ENCODE measurements at regions not wholly inside any gene's neighbourhood (a gene's known extent, or its start where the extent isn't known, plus 50 kb on each side); places are given as distances from the start of the nearest gene placed in this dataset.

DNA sequence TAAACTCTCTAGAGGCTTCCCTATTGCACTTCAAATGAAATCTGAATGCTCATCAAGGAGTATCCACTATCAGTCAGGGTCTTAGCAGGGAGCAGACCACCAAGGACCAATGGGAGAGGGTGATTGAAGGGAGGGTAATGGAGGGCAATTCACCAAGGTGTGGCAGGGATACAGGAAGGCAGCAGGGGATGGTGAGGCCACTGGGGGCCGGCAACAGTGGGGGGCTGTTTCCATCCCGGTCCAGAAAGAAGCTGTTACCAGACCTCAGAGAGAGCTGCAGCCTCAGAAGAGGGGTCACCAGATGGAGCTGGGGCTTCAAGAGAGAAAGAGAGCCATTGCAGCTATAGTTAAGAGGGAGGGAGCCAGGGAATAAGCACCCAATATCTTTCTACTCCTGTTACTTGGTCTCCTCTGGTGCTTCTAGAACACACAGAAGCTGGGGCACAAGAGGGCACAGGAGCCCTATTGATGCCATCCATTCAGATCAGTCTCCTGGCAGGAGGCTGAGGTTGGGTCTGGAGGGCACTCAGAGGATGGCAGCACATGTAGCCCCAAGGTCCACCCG, 417.6 kb downstream of the PTPRU start:
- Histone ChIP-seq H3K4me3 (ENCODE audit: low read length) (no peak overlapping the region), H3K27me3 (ENCODE audit: control insufficient read depth, insufficient read depth, low read length) (no peaks in the 10 kb centered on the region), H3K9me3 (ENCODE audit: control insufficient read depth, insufficient read depth, low read length) (no peaks in the 10 kb centered on the region), H3K4me1 (ENCODE audit: control insufficient read depth, insufficient read depth, low read length) (no peaks in the 10 kb centered on the region; the same call in 1 of the 2 replicates), H3K27ac (ENCODE audit: low read length) (no peak overlapping the region), H3K36me3 (ENCODE audit: control insufficient read depth, insufficient read depth, low read length) (no peaks in the 10 kb centered on the region)
- no CpG with 5 or more reads among the region's 3 CpGs for WGBS (ENCODE audit: insufficient coverage, insufficient read length)
- no peak for DNase-seq (ENCODE audit: low read depth, low spot score)

DNA sequence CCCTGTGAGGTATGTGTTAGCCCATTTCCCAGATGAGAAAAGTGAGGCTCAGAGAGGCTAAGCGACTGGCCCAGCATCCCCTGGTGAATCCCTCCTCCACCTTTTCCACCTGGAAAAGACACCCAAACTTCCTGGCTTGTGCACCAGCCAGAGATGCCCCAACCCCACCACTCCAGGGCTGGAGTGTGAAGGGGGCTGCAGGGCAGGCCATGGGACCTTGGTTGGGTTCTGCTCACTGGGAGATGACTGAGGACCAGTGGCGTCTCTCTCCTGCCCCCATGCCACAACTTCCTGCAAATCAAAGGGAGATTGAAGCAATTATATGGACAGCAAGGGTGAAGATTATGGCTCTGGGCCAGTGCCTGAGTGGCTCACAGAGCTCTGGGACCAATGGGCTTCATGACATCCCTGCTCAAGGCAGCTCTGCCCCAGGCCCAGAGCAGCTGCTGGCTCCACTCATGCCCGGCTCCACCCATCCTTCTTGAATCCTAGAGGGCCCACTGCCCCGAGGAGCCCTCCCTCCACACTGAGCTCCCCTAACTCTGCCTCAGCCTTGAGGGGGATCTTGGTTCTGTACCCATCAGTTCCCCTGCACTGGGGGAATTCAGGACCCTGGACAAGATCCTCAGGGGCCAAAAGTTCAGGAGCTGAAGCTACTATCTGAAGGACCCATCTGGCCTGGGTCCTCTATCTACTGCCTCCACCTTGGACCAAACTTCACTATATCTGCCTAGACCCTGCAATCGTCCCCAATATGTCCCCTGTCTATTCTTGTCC, 416.9 kb downstream of the PTPRU start:
- DNase-seq (ENCODE audit: low read depth, low spot score), result no peak
- H3K27me3 ChIP-seq (ENCODE audit: control insufficient read depth, insufficient read depth, low read length), result no peaks in the 10 kb centered on the region
- no peaks in the 10 kb centered on the region for H3K36me3 ChIP-seq (ENCODE audit: control insufficient read depth, insufficient read depth, low read length)
- no CpG with 5 or more reads among the region's 5 CpGs for WGBS (ENCODE audit: insufficient coverage, insufficient read length)
- no peaks in the 10 kb centered on the region; the same call in 1 of the 2 replicates for H3K4me1 ChIP-seq (ENCODE audit: control insufficient read depth, insufficient read depth, low read length)
- no peak overlapping the region for H3K4me3 ChIP-seq (ENCODE audit: low read length)
- H3K9me3 ChIP-seq (ENCODE audit: control insufficient read depth, insufficient read depth, low read length), result no peaks in the 10 kb centered on the region
- no peak overlapping the region for H3K27ac ChIP-seq (ENCODE audit: low read length)

GRCh38 chr1:29651684-29652665, 415.7 kb downstream of the PTPRU start:
- Histone ChIP-seq H3K36me3 (ENCODE audit: control insufficient read depth, insufficient read depth, low read length) (no peaks in the 10 kb centered on the region), H3K9me3 (ENCODE audit: control insufficient read depth, insufficient read depth, low read length) (no peaks in the 10 kb centered on the region), H3K27ac (ENCODE audit: low read length) (no peak overlapping the region), H3K27me3 (ENCODE audit: control insufficient read depth, insufficient read depth, low read length) (no peaks in the 10 kb centered on the region), H3K4me3 (ENCODE audit: low read length) (no peak overlapping the region), H3K4me1 (ENCODE audit: control insufficient read depth, insufficient read depth, low read length) (no peaks in the 10 kb centered on the region; the same call in 1 of the 2 replicates)
- no peak for DNase-seq (ENCODE audit: low read depth, low spot score)
- no CpG with 5 or more reads among the region's 17 CpGs for WGBS (ENCODE audit: insufficient coverage, insufficient read length)

DNA sequence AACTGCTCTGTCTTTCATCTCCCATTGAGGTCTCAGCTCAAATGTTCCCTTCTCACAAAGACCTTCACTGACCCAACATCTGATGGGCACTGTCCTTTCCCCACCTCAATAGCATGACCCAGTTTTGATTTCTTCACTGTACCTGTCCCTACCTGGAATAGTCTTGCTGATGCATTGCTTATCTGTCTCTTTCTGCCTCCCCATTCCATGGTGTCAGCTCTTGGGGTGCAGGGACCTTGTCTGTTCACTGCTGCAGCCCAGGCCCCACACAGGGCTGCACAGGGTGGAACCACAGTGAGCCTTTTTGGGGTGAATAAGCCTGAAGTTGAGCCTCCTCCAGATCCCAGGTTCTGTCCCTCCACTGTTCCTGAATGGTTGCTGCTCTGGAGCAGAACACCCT, 414.9 kb downstream of the PTPRU start:
- no peak for DNase-seq (ENCODE audit: low read depth, low spot score)
- H3K4me3 ChIP-seq (ENCODE audit: low read length), result no peak overlapping the region
- no peaks in the 10 kb centered on the region for H3K9me3 ChIP-seq (ENCODE audit: control insufficient read depth, insufficient read depth, low read length)
- H3K36me3 ChIP-seq (ENCODE audit: control insufficient read depth, insufficient read depth, low read length), result no peaks in the 10 kb centered on the region
- no peak overlapping the region for H3K27ac ChIP-seq (ENCODE audit: low read length)
- no peaks in the 10 kb centered on the region; the same call in 1 of the 2 replicates for H3K4me1 ChIP-seq (ENCODE audit: control insufficient read depth, insufficient read depth, low read length)
- H3K27me3 ChIP-seq (ENCODE audit: control insufficient read depth, insufficient read depth, low read length), result no peaks in the 10 kb centered on the region

DNA sequence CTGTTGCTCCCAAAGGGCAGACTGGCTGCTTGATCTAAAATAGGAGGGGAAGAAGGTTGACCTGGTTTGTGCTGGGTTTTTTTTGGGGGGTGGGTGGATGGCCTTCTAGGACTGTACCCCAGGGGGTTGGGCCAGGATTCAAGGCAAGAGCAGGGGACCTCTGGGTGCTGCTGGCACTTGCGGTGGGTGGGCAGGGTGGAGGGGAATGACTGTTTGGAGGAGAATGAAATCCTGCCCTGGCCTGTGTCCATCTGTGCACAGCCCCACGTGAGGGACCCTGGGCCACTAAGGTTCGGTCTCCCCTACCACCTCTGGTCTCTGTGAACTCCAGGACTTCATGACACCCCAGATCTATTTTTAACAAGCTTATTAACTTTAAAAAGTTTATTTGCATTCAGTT, 414.2 kb downstream of the PTPRU start:
- H3K27me3 ChIP-seq (ENCODE audit: control insufficient read depth, insufficient read depth, low read length), result no peaks in the 10 kb centered on the region
- H3K36me3 ChIP-seq (ENCODE audit: control insufficient read depth, insufficient read depth, low read length), result no peaks in the 10 kb centered on the region
- no peak overlapping the region for H3K27ac ChIP-seq (ENCODE audit: low read length)
- DNase-seq (ENCODE audit: low read depth, low spot score), result no peak
- no CpG with 5 or more reads among the region's 3 CpGs for WGBS (ENCODE audit: insufficient coverage, insufficient read length)
- H3K9me3 ChIP-seq (ENCODE audit: control insufficient read depth, insufficient read depth, low read length), result no peaks in the 10 kb centered on the region
- H3K4me1 ChIP-seq (ENCODE audit: control insufficient read depth, insufficient read depth, low read length), result no peaks in the 10 kb centered on the region; the same call in 1 of the 2 replicates
- H3K4me3 ChIP-seq (ENCODE audit: low read length), result no peak overlapping the region

- no peaks in the 10 kb centered on the region for H3K9me3 ChIP-seq (ENCODE audit: control insufficient read depth, insufficient read depth, low read length)
Measured at GRCh38 chr1:29650041-29650400, 413.7 kb downstream of the PTPRU start.

DNA sequence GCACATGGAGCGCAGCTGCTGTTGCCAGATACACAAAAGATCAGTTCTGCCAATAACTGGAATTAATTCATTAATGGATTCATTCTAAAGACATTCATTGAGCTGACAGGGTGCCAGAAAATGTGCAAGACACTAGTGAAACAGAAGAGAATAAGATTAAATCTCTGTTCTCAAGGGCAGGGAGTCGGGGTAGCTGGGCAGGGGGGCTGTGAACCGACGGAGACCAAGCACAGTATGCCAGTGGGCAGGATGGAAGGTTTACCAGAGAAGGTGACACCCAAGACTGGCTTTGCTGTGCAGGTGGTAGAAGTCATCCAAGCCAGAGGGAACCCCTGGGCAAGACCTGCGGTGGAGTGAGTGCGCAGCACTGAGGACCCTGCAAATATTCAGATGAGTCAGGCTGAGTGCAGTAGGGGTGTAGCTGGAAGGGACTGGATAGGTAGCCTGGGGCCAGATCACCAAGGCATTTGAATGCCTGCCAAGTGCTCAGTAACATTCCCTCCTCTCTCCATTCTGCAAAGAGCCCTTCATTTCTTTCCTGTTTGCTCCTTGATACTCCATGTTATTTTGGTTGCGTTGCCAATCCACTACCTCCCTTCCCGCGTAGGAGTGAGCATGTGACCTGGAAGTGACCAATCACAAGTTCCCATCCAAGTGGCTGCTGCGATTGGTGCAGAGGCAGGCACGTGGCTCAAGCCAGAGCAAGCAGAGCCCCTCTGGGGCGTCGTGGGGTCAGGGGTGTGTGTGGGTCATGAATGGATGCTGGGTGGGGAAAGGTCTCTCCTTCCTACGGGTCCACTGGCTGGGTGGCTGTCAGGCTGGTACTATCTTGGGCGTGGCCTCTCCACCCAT, 413.1 kb downstream of the PTPRU start:
- DNase-seq (ENCODE audit: low read depth, low spot score), result no peak
- H3K4me3 ChIP-seq (ENCODE audit: low read length), result no peak overlapping the region
- no peaks in the 10 kb centered on the region for H3K9me3 ChIP-seq (ENCODE audit: control insufficient read depth, insufficient read depth, low read length)
- no peaks in the 10 kb centered on the region; the same call in 1 of the 2 replicates for H3K4me1 ChIP-seq (ENCODE audit: control insufficient read depth, insufficient read depth, low read length)
- no peak overlapping the region for H3K27ac ChIP-seq (ENCODE audit: low read length)
- H3K36me3 ChIP-seq (ENCODE audit: control insufficient read depth, insufficient read depth, low read length), result no peaks in the 10 kb centered on the region
- H3K27me3 ChIP-seq (ENCODE audit: control insufficient read depth, insufficient read depth, low read length), result no peaks in the 10 kb centered on the region
- WGBS (ENCODE audit: insufficient coverage, insufficient read length), result no CpG with 5 or more reads among the region's 15 CpGs

More at GRCh38 chr1:29650041-29650400, 413.7 kb downstream of the PTPRU start:
- Histone ChIP-seq H3K27ac (ENCODE audit: low read length) (no peak overlapping the region), H3K4me1 (ENCODE audit: control insufficient read depth, insufficient read depth, low read length) (no peaks in the 10 kb centered on the region; the same call in 1 of the 2 replicates), H3K4me3 (ENCODE audit: low read length) (no peak overlapping the region), H3K36me3 (ENCODE audit: control insufficient read depth, insufficient read depth, low read length) (no peaks in the 10 kb centered on the region), H3K27me3 (ENCODE audit: control insufficient read depth, insufficient read depth, low read length) (no peaks in the 10 kb centered on the region)
- no peak for DNase-seq (ENCODE audit: low read depth, low spot score)
- WGBS (ENCODE audit: insufficient coverage, insufficient read length), result no CpG with 5 or more reads among the region's 8 CpGs

- Histone ChIP-seq H3K4me3 (ENCODE audit: low read length) (no peak overlapping the region), H3K9me3 (ENCODE audit: control insufficient read depth, insufficient read depth, low read length) (no peaks in the 10 kb centered on the region), H3K27ac (ENCODE audit: low read length) (no peak overlapping the region), H3K36me3 (ENCODE audit: control insufficient read depth, insufficient read depth, low read length) (no peaks in the 10 kb centered on the region), H3K4me1 (ENCODE audit: control insufficient read depth, insufficient read depth, low read length) (no peaks in the 10 kb centered on the region; the same call in 1 of the 2 replicates), H3K27me3 (ENCODE audit: control insufficient read depth, insufficient read depth, low read length) (no peaks in the 10 kb centered on the region)
- DNase-seq (ENCODE audit: low read depth, low spot score), result no peak
- WGBS (ENCODE audit: insufficient coverage, insufficient read length), result no CpG with 5 or more reads among the region's 3 CpGs
Measured at GRCh38 chr1:29648798-29649188, 412.5 kb downstream of the PTPRU start.

GRCh38 chr1:29648026-29648425, 411.7 kb downstream of the PTPRU start:
- no peaks in the 10 kb centered on the region for H3K36me3 ChIP-seq (ENCODE audit: control insufficient read depth, insufficient read depth, low read length)
- no peaks in the 10 kb centered on the region; the same call in 1 of the 2 replicates for H3K4me1 ChIP-seq (ENCODE audit: control insufficient read depth, insufficient read depth, low read length)
- H3K4me3 ChIP-seq (ENCODE audit: low read length), result no peak overlapping the region
- no peak overlapping the region for H3K27ac ChIP-seq (ENCODE audit: low read length)
- no peaks in the 10 kb centered on the region for H3K9me3 ChIP-seq (ENCODE audit: control insufficient read depth, insufficient read depth, low read length)
- H3K27me3 ChIP-seq (ENCODE audit: control insufficient read depth, insufficient read depth, low read length), result no peaks in the 10 kb centered on the region
- WGBS (ENCODE audit: insufficient coverage, insufficient read length), result no CpG with 5 or more reads among the region's 4 CpGs
- DNase-seq (ENCODE audit: low read depth, low spot score), result no peak
